NB4 (cell line): ENCODE measurements at regions not wholly inside any gene's neighbourhood (a gene's known extent, or its start where the extent isn't known, plus 50 kb on each side); places are given as distances from the start of the nearest gene placed in this dataset.

Source experiments
- DNase-seq: peaks from one replicate; pipeline ENCODE4 v3.0.0; 2010; ENCODE audit warnings: low read depth
- H3K4me3 ChIP-seq: one replicate; pipeline ENCODE4 v1.5.1; 2011; ENCODE audit warnings: mild to moderate bottlenecking, low read depth, low read length, moderate library complexity
- CTCF ChIP-seq: IDR thresholded peaks from one replicate; pipeline ENCODE4 v1.5.1; 2012; ENCODE audit warnings: low read depth, low read length
- MAX ChIP-seq: IDR thresholded peaks from 2 replicates; pipeline ENCODE4 v1.6.1; 2011; ENCODE audit warnings: low read depth, low read length
- MYC ChIP-seq: IDR thresholded peaks from 2 replicates; pipeline ENCODE4 v1.6.1; 2011; ENCODE audit warnings: low read depth, low read length
- POLR2A ChIP-seq: IDR thresholded peaks from 2 replicates; pipeline ENCODE4 v1.6.1; 2011; ENCODE audit warnings: mild to moderate bottlenecking; ENCODE audit not compliant: insufficient read length; ENCODE audit errors: extremely low read depth

GRCh38 chr4:180205276-180205675, 2037.9 kb upstream of the TENM3 start:
- no peak overlapping the region for H3K4me3 ChIP-seq
- TF ChIP-seq MAX: no peak
- TF ChIP-seq POLR2A: no peak
- TF ChIP-seq MYC: no peak
- no peak for TF ChIP-seq CTCF
- DNase-seq: no peak

- no peak overlapping the region for H3K4me3 ChIP-seq
- TF ChIP-seq CTCF (no peak), MYC (no peak), POLR2A (no peak), MAX (no peak)
- no peak for DNase-seq
Observed at GRCh38 chr4:180207921-180208320, 2035.3 kb upstream of the TENM3 start.

GRCh38 chr4:180217070-180217469, 2026.1 kb upstream of the TENM3 start:
- no peak for DNase-seq
- H3K4me3 ChIP-seq: no peak overlapping the region
- TF ChIP-seq MAX (no peak), MYC (no peak), POLR2A (no peak), CTCF (no peak)

GRCh38 chr4:180219080-180219479, 2024.1 kb upstream of the TENM3 start:
- DNase-seq: no peak
- TF ChIP-seq MAX: no peak
- TF ChIP-seq POLR2A: no peak
- no peak for TF ChIP-seq CTCF
- TF ChIP-seq MYC: no peak
- H3K4me3 ChIP-seq: no peak overlapping the region

- no peak for TF ChIP-seq MAX
- no peak for TF ChIP-seq MYC
- no peak for TF ChIP-seq POLR2A
- TF ChIP-seq CTCF: no peak
- DNase-seq: no peak
- no peak overlapping the region for H3K4me3 ChIP-seq
Observed at GRCh38 chr4:180225977-180226376, 2017.2 kb upstream of the TENM3 start.

GRCh38 chr4:180234730-180235129, 2008.5 kb upstream of the TENM3 start:
- DNase-seq: peak; percentile 32

More at GRCh38 chr4:180234730-180235129, 2008.5 kb upstream of the TENM3 start:
- H3K4me3 ChIP-seq: no peak overlapping the region
- TF ChIP-seq POLR2A (no peak), CTCF (no peak), MYC (no peak), MAX (no peak)
